ENCODE measurements at regions not wholly inside any gene's neighbourhood (a gene's known extent, or its start where the extent isn't known, plus 50 kb on each side); places are given as distances from the start of the nearest gene placed in this dataset.
"Not testable (repeated sequence)": the region's sequence is repeated elsewhere in the genome, so short reads cannot be mapped to it uniquely, and the experiment has no call there.

GRCh38 chr5:158446761-158447160, 587.8 kb upstream of the CLINT1 start:
- DNase-seq (ENCODE audit: low read depth) = not testable (repeated sequence)

- DNase-seq (ENCODE audit: low read depth) = not testable (repeated sequence)
These were observed 580.3 kb upstream of the CLINT1 start for GRCh38 chr5:158439204-158439603.

DNA sequence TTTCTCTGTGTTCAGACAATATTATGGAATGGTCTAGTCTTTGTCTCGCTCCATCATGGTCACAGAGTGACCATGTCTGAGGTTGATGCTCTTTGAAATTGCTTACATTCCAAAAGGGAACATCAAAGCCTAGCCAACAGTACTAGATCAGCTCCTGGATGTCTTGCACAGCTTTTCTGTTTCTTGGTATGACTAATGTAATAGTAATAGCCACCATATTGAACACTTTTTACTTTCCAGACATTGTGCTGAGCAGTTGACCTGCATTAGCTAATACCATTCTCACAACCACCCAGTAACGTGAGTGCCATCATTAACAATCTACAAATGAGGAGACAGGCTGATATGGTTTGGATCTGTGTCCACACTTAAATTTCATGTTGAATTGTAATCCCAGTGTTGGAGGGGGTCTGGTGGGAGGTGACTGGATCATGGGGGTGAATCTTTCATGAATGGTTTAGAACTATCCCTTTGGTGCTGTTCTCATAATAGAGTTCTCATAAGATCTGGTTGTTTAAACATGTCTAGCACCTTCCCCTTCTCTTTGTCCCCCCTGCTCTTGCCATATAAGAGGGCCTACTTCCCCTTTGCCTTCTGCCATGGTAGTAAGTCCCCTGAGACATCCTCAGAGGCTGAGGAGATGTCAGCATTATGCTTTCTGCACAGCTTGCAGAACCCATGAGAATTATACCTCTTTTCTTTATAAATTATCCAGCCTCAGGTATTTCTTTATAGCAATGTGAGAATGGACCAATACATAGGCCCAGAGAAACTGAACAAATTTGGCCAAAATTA, 577.5 kb upstream of the CLINT1 start:
- no peak for DNase-seq (ENCODE audit: low read depth)

- peak; percentile 48 for DNase-seq (ENCODE audit: low read depth)
These were observed 576.2 kb upstream of the CLINT1 start for GRCh38 chr5:158435161-158435616.

GRCh38 chr5:158434749-158435148, 575.8 kb upstream of the CLINT1 start:
- DNase-seq (ENCODE audit: low read depth) = no peak

GRCh38 chr5:158433634-158434033, 574.7 kb upstream of the CLINT1 start:
- DNase-seq (ENCODE audit: low read depth) = no peak

GRCh38 chr5:158431369-158432029, 572.6 kb upstream of the CLINT1 start:
- peak; percentile 62 for DNase-seq (ENCODE audit: low read depth)

- DNase-seq (ENCODE audit: low read depth) = no peak
These were observed 571.8 kb upstream of the CLINT1 start for GRCh38 chr5:158430798-158431167.

GRCh38 chr5:158430166-158430797, 571.3 kb upstream of the CLINT1 start:
- no peak for DNase-seq (ENCODE audit: low read depth)

DNA sequence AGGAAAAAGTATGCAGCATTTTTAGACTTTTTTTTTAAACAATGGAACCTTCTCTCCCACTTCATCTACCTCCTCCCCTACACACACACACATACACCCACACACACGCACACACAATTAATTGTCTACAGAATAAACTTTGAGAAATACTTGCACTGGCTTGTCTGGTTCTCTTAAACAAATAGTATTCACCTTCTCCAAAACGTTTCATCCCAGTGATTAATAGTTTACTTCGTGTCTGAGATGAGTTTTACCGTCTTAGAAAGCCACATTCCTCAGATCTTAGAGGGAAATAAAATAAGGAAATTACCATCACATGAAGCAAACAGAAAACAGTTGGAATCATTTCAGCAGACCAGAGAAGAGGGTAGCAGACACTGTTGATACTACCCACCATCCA, 570.6 kb upstream of the CLINT1 start:
- no peak for DNase-seq (ENCODE audit: low read depth)

DNA sequence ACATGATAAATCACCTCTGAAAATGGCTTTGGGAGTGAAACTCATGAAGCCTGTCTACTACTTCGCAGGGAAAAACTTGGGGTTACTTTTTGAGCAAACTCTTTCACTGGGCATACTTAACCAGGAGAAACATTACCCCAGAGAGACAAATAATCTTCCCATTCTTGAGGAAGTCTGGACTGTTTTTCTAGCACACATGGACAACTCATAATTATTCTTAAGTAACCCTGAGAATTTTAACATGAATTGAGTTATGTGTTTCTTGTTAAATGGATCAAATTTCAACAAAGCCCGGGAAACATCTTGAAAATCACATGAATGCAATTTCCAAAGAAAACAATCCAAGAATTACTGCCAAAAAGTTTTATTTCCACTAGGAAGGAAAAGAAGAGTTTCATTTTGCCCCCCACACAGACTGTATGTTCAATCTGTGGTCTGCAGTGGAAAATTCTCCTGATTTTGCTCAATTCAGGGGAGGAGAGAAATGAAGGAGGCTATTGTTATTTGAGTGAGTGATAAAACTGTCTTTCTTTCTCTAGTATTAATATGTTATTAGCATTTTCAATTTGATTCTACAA, 564.8 kb upstream of the CLINT1 start:
- peak; percentile 26 for DNase-seq (ENCODE audit: low read depth)

- peak; percentile 50 for DNase-seq (ENCODE audit: low read depth)
These were observed 563.9 kb upstream of the CLINT1 start for GRCh38 chr5:158422653-158423515.

DNA sequence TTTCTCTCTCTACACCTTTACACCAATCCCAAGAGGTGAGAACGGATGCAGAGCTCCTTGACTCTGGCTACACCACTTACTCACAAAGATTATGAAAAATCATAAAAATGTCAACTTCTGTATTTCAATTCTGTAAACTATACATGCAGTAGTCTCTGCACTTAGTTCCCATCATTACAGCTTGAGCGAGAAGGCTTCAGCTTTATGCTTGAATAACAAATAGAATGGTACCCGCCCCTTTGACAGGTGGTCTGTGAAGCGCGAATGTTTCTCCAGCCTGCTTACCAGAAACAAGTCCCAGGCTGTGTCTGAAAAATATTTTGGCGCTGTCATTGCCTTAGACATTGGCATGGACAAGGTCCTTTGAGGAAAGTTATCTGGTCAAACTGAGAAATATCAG, 562.4 kb upstream of the CLINT1 start:
- no peak for DNase-seq (ENCODE audit: low read depth)

GRCh38 chr5:158419186-158419585, 560.2 kb upstream of the CLINT1 start:
- no peak for DNase-seq (ENCODE audit: low read depth)

GRCh38 chr5:158414780-158415179, 555.8 kb upstream of the CLINT1 start:
- peak; percentile 59 for DNase-seq (ENCODE audit: low read depth)

- no peak for DNase-seq (ENCODE audit: low read depth)
These were observed 555.4 kb upstream of the CLINT1 start for GRCh38 chr5:158414333-158414762.

GRCh38 chr5:158413122-158413680, 554.3 kb upstream of the CLINT1 start:
- no peak for DNase-seq (ENCODE audit: low read depth)

GRCh38 chr5:158410976-158411375, 552.0 kb upstream of the CLINT1 start:
- no peak for DNase-seq (ENCODE audit: low read depth)

- DNase-seq (ENCODE audit: low read depth) = no peak
These were observed 550.6 kb upstream of the CLINT1 start for GRCh38 chr5:158409507-158409906.

GRCh38 chr5:158407824-158408195, 548.9 kb upstream of the CLINT1 start:
- DNase-seq (ENCODE audit: low read depth) = peak; percentile 35
